ENCODE measurements at regions not wholly inside any gene's neighbourhood (a gene's known extent, or its start where the extent isn't known, plus 50 kb on each side); places are given as distances from the start of the nearest gene placed in this dataset.

GRCh38 chr13:74865656-74866055 lies 616.3 kb downstream of the TBC1D4 start:
- no peak for DNase-seq

- no peak for DNase-seq
These were observed 621.2 kb downstream of the TBC1D4 start for GRCh38 chr13:74860789-74861188.

GRCh38 chr13:74850893-74851292 lies 631.1 kb downstream of the TBC1D4 start:
- no peak for DNase-seq

- no peak for DNase-seq
These were observed 634.0 kb downstream of the TBC1D4 start for GRCh38 chr13:74847966-74848365.

GRCh38 chr13:74845806-74846205 lies 636.2 kb downstream of the TBC1D4 start:
- DNase-seq: no peak

- DNase-seq: no peak
These were observed 640.3 kb downstream of the TBC1D4 start for GRCh38 chr13:74841651-74842050.

- no peak for DNase-seq
These were observed 640.8 kb downstream of the TBC1D4 start for GRCh38 chr13:74841123-74841522.

GRCh38 chr13:74839656-74840055 lies 642.3 kb downstream of the TBC1D4 start:
- DNase-seq: no peak

- no peak for DNase-seq
These were observed 643.9 kb downstream of the TBC1D4 start for GRCh38 chr13:74838096-74838495.

- no peak for DNase-seq
These were observed 645.3 kb downstream of the TBC1D4 start for GRCh38 chr13:74836628-74837027.

- no peak for DNase-seq
These were observed 646.4 kb downstream of the TBC1D4 start for GRCh38 chr13:74835579-74835978.

GRCh38 chr13:74825938-74826246 lies 656.1 kb downstream of the TBC1D4 start:
- DNase-seq: no peak

- DNase-seq: no peak
These were observed 656.6 kb downstream of the TBC1D4 start for GRCh38 chr13:74825152-74825937.

- DNase-seq: no peak
These were observed 661.2 kb downstream of the TBC1D4 start for GRCh38 chr13:74820809-74821208.

- DNase-seq: no peak
These were observed 662.4 kb downstream of the TBC1D4 start for GRCh38 chr13:74819549-74819948.

GRCh38 chr13:74816737-74817136 lies 665.2 kb downstream of the TBC1D4 start:
- no peak for DNase-seq

GRCh38 chr13:74796157-74796556 lies 662.0 kb upstream of the KLF12 start:
- DNase-seq: no peak

- DNase-seq: no peak
These were observed 661.3 kb upstream of the KLF12 start for GRCh38 chr13:74795526-74795925.

GRCh38 chr13:74794582-74794981 lies 660.4 kb upstream of the KLF12 start:
- no peak for DNase-seq

- no peak for DNase-seq
These were observed 659.9 kb upstream of the KLF12 start for GRCh38 chr13:74794147-74794546.

GRCh38 chr13:74784959-74785358 lies 650.8 kb upstream of the KLF12 start:
- DNase-seq: no peak

GRCh38 chr13:74778946-74779345 lies 644.7 kb upstream of the KLF12 start:
- no peak for DNase-seq

GRCh38 chr13:74778087-74778486 lies 643.9 kb upstream of the KLF12 start:
- DNase-seq: no peak

GRCh38 chr13:74774264-74774663 lies 640.1 kb upstream of the KLF12 start:
- DNase-seq: no peak

- DNase-seq: no peak
These were observed 639.0 kb upstream of the KLF12 start for GRCh38 chr13:74773248-74773647.

Measured in CD4-positive, alpha-beta T cell treated with Interleukin-15 for 1 hour (primary cell).